Gastrocnemius medialis (tissue), 4 donors: ENCODE measurements at regions not wholly inside any gene's neighbourhood (a gene's known extent, or its start where the extent isn't known, plus 50 kb on each side); places are given as distances from the start of the nearest gene placed in this dataset.

ENCODE experiments used
- CTCF ChIP-seq, 5 experiments: fragments of 450-650 bp in 3 of 5; fragments of 200-600 bp in 2 of 5; sonication (generic) in 2 of 5; IDR thresholded peaks in 4 of 5; conservative IDR thresholded peaks in 1 of 5; 1 replicate in 4 of 5; 2 replicates in 1 of 5; pipeline ENCODE4 v1.5.1; 2016 to 2019; ENCODE audit warnings: antibody characterized with exemption in 5 of 5, mild to moderate bottlenecking in 3 of 5, moderate library complexity in 3 of 5
- POLR2A ChIP-seq, 2 donors: fragments of 450-650 bp; IDR thresholded peaks; one replicate each; pipeline ENCODE4 v1.6.1; 2017; ENCODE audit warnings: antibody characterized with exemption in 2 of 2, mild to moderate bottlenecking in 2 of 2, moderate library complexity in 2 of 2

GRCh38 chr6:98572579-98572978 lies 261.8 kb upstream of the POU3F2 start:
- TF ChIP-seq POLR2A (IDR thresholded peaks at IDR 0.05) (no peak), CTCF (IDR thresholded peaks at IDR 0.05 in 4 of 5, conservative IDR thresholded peaks at IDR 0.05 in 1 of 5) (no peak)
